ENCODE measurements at regions not wholly inside any gene's neighbourhood (a gene's known extent, or its start where the extent isn't known, plus 50 kb on each side); places are given as distances from the start of the nearest gene placed in this dataset.

- WGBS, 4 donors = 33 to 60% (median 52%) methylated on average over 1 of the region's 1 CpG
Observed at GRCh38 chr13:63090524-63090923, 1674.9 kb upstream of the PCDH20 start.

DNA sequence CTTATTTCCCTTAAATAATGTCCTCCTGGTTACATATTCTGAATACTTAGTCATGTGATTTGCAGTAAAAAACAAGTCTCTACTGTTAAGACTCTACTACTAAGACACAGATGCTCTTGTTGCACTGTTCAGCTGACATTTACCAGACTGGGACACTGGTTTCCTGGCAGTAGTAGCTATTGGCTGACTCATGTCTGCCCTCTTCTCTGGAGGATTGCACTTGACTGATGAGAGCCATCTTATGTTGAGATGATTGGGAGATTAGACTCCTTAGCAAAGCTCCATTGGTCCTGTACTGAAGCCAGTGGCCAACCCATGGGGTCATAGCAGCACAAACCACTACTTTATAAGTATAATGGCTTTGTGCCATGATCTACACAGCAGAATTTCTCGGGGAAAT, 1672.6 kb upstream of the PCDH20 start:
- H3K27me3 ChIP-seq = no peaks in the 10 kb centered on the region
- no peaks in the 10 kb centered on the region for H3K9me3 ChIP-seq (replicated peaks in 1 of 3)
- H3K27ac ChIP-seq = no peak overlapping the region
- DNase-seq = no peak
- TF ChIP-seq CTCF (IDR thresholded peaks at IDR 0.05) = no peak
- TF ChIP-seq POLR2A (IDR thresholded peaks at IDR 0.05) = no peak
- no peaks in the 10 kb centered on the region for H3K36me3 ChIP-seq (replicated peaks in 1 of 2)
- intact Hi-C loops (cut with DNase I) = no loop called here
- WGBS, 4 donors = 69 to 90% (median 82%) methylated on average over 1 of the region's 1 CpG
- H3K4me1 ChIP-seq (replicated peaks in 1 of 2) = no peaks in the 10 kb centered on the region
- H3K4me3 ChIP-seq = no peak overlapping the region

More at GRCh38 chr13:63090524-63090923, 1674.9 kb upstream of the PCDH20 start:
- no peaks in the 10 kb centered on the region for H3K36me3 ChIP-seq (replicated peaks in 1 of 2)
- H3K4me1 ChIP-seq (replicated peaks in 1 of 2) = no peaks in the 10 kb centered on the region
- intact Hi-C loops (cut with DNase I) = no loop called here
- DNase-seq = no peak
- no peak for TF ChIP-seq POLR2A (IDR thresholded peaks at IDR 0.05)
- no peak overlapping the region for H3K27ac ChIP-seq
- H3K4me3 ChIP-seq = no peak overlapping the region
- H3K9me3 ChIP-seq (replicated peaks in 1 of 3) = no peaks in the 10 kb centered on the region
- no peaks in the 10 kb centered on the region for H3K27me3 ChIP-seq

GRCh38 chr13:63086286-63086685, 1670.6 kb upstream of the PCDH20 start:
- 77 to 87% (median 82%) methylated on average over 5 of the region's 5 CpGs for WGBS, 4 donors
- TF ChIP-seq CTCF (IDR thresholded peaks at IDR 0.05) = no peak
- TF ChIP-seq POLR2A (IDR thresholded peaks at IDR 0.05) = no peak
- H3K27me3 ChIP-seq = no peaks in the 10 kb centered on the region
- no peak overlapping the region for H3K27ac ChIP-seq
- intact Hi-C loops (cut with DNase I) = no loop called here
- H3K9me3 ChIP-seq (replicated peaks in 1 of 3) = no peaks in the 10 kb centered on the region
- no peaks in the 10 kb centered on the region for H3K4me1 ChIP-seq (replicated peaks in 1 of 2)
- DNase-seq = no peak
- no peak overlapping the region for H3K4me3 ChIP-seq
- no peaks in the 10 kb centered on the region for H3K36me3 ChIP-seq (replicated peaks in 1 of 2)

GRCh38 chr13:63085851-63086250, 1670.2 kb upstream of the PCDH20 start:
- Histone ChIP-seq H3K4me1 (replicated peaks in 1 of 2) (no peaks in the 10 kb centered on the region), H3K4me3 (no peak overlapping the region), H3K9me3 (replicated peaks in 1 of 3) (no peaks in the 10 kb centered on the region), H3K36me3 (replicated peaks in 1 of 2) (no peaks in the 10 kb centered on the region), H3K27me3 (no peaks in the 10 kb centered on the region), H3K27ac (no peak overlapping the region)
- intact Hi-C loops (cut with DNase I) = no loop called here
- no peak for DNase-seq
- 65 to 73% (median 68%) methylated on average over 3 to 4 of the region's 4 CpGs for WGBS, 4 donors
- TF ChIP-seq CTCF (IDR thresholded peaks at IDR 0.05) (no peak), POLR2A (IDR thresholded peaks at IDR 0.05) (no peak)

DNA sequence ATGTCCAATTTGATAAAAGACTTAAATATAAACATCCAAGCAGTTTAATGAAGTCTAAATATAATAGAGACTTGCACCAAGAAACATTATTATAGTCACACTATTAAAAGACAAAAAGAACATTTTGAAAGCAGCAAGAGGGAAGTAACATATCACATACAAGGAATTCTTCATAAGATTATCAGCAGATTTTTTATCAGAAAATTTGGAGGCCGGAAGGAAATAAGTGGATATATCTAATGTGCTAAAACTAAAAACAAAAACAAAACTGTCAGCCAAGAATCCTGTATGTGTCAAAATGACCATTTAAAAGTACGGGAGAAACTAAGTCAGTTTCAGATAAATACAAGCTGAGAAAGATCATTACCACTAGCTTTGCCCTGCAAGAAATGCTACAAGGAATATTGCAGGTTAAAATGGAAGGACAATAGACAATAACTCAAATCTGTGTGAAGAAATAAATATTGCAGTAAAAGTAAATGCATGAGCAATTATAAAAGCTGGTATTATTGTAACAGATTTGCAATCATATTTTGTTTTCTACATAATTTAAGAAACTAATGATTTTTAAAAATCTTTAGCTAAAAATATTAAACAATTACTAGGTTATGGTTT, 1665.9 kb upstream of the PCDH20 start:
- H3K4me3 ChIP-seq = no peak overlapping the region
- no peaks in the 10 kb centered on the region for H3K36me3 ChIP-seq (replicated peaks in 1 of 2)
- no peak for DNase-seq
- TF ChIP-seq CTCF (IDR thresholded peaks at IDR 0.05) (no peak), POLR2A (IDR thresholded peaks at IDR 0.05) (no peak)
- H3K27ac ChIP-seq = no peak overlapping the region
- no peaks in the 10 kb centered on the region for H3K4me1 ChIP-seq (replicated peaks in 1 of 2)
- no peaks in the 10 kb centered on the region for H3K9me3 ChIP-seq (replicated peaks in 1 of 3)
- H3K27me3 ChIP-seq = no peaks in the 10 kb centered on the region
- 81 to 91% (median 87%) methylated on average over 2 of the region's 2 CpGs for WGBS, 4 donors
- intact Hi-C loops (cut with DNase I) = no loop called here
